ENCODE measurements at regions not wholly inside any gene's neighbourhood (a gene's known extent, or its start where the extent isn't known, plus 50 kb on each side); places are given as distances from the start of the nearest gene placed in this dataset.

- TF ChIP-seq CTCF (IDR thresholded peaks at IDR 0.05) (no peak), EZH2 (IDR thresholded peaks at IDR 0.05; ENCODE audit: borderline replicate concordance, insufficient read depth, low read depth, low read length, poor library complexity, severe bottlenecking) (no peak)
Measured at GRCh38 chr5:57685516-57686255, 203.1 kb upstream of the ACTBL2 start.
